IMR-90 (cell line): ENCODE measurements at regions not wholly inside any gene's neighbourhood (a gene's known extent, or its start where the extent isn't known, plus 50 kb on each side); places are given as distances from the start of the nearest gene placed in this dataset.

Experiments
- ATAC-seq: fragments of 200-7000 bp; cut with Tn5 transposase; 2 replicates; pipeline ENCODE4 v1.9.1; 2020; ENCODE audit warnings: low read depth, mild to moderate bottlenecking, moderate library complexity
- BruUV-seq: library from RNA; stranded (reverse); fragments of 400-500 nt; replicated peaks from 2 replicates; lab custom pipeline; 2021; lab: Mats Ljungman, UMichigan
- CTCF ChIA-PET: fragments of 300-600 bp; formaldehyde crosslinking; extraction: SDS; loops from one replicate; lab custom pipeline; 2021; ENCODE audit warnings: antibody characterized with exemption; lab: Yijun Ruan, JAX
- POLR2A ChIA-PET: fragments of 300-600 bp; sonication (Branson Sonifier 250); formaldehyde crosslinking; loops from one replicate; lab custom pipeline; 2022; ENCODE audit warnings: antibody characterized with exemption; ENCODE audit not compliant: unreplicated experiment; lab: Charles Lee
- DNase-seq: peaks from one replicate; pipeline ENCODE4 v3.0.0; 2013
- H2AFZ ChIP-seq: replicated peaks from 2 replicates; pipeline ENCODE3; 2013; ENCODE audit warnings: low read length, mild to moderate bottlenecking; ENCODE audit not compliant: poor library complexity
- H2AK5ac ChIP-seq: 2 replicates; pipeline ENCODE4 v1.6.1; 2013; ENCODE audit warnings: low read depth, low read length, inconsistent platforms
- H2AK9ac ChIP-seq: replicated peaks from 2 replicates; pipeline ENCODE3; 2013; ENCODE audit warnings: mild to moderate bottlenecking, low read depth, low read length, moderate library complexity; ENCODE audit not compliant: poor library complexity
- H2BK120ac ChIP-seq: 2 replicates; pipeline ENCODE4 v1.6.1; 2013; ENCODE audit warnings: low read depth, low read length, inconsistent platforms
- H2BK15ac ChIP-seq: 3 replicates; pipeline ENCODE4 v1.6.1; 2013; ENCODE audit warnings: low read depth, low read length, inconsistent platforms
- H2BK20ac ChIP-seq: 2 replicates; pipeline ENCODE4 v1.6.1; 2013; ENCODE audit warnings: low read depth, mild to moderate bottlenecking, inconsistent platforms, low read length, moderate library complexity
- H2BK5ac ChIP-seq: 2 replicates; pipeline ENCODE4 v1.6.1; 2013; ENCODE audit warnings: mild to moderate bottlenecking, low read depth, low read length, inconsistent platforms; ENCODE audit not compliant: poor library complexity, severe bottlenecking
- H3K14ac ChIP-seq: replicated peaks from 2 replicates; pipeline ENCODE4 v1.6.1; 2013; ENCODE audit warnings: low read depth, low read length, inconsistent platforms
- H3K18ac ChIP-seq: 2 replicates; pipeline ENCODE4 v1.6.1; 2013; ENCODE audit warnings: low read depth, low read length, control low read depth
- H3K23ac ChIP-seq: 2 replicates; pipeline ENCODE4 v1.6.1; 2013; ENCODE audit warnings: low read depth, low read length, inconsistent platforms
- H3K27ac ChIP-seq: 2 replicates; pipeline ENCODE4 v1.5.1; 2013; ENCODE audit warnings: mild to moderate bottlenecking, control low read depth, low read length; ENCODE audit not compliant: insufficient read depth
- H3K27me3 ChIP-seq: 2 replicates; pipeline ENCODE4 v1.6.1; 2013; ENCODE audit warnings: low read length; ENCODE audit not compliant: control insufficient read depth, insufficient read depth
- H3K36me3 ChIP-seq: 2 replicates; pipeline ENCODE4 v1.6.1; 2013; ENCODE audit warnings: low read length, mixed read lengths; ENCODE audit not compliant: control insufficient read depth, insufficient read depth
- H3K4ac ChIP-seq: 2 replicates; pipeline ENCODE4 v1.6.1; 2013; ENCODE audit warnings: low read depth, low read length, inconsistent platforms
- H3K4me1 ChIP-seq: 2 replicates; pipeline ENCODE4 v1.6.1; 2013; ENCODE audit warnings: low read length, mixed read lengths; ENCODE audit not compliant: control insufficient read depth, insufficient read depth
- H3K4me2 ChIP-seq: 2 replicates; pipeline ENCODE4 v1.6.1; 2013; ENCODE audit warnings: low read depth, mild to moderate bottlenecking, control low read depth, low read length, moderate library complexity
- H3K4me3 ChIP-seq: 2 replicates; pipeline ENCODE4 v1.5.1; 2013; ENCODE audit warnings: low read depth, mild to moderate bottlenecking, control low read depth, low read length, moderate library complexity; ENCODE audit not compliant: insufficient read depth
- H3K56ac ChIP-seq: 2 replicates; pipeline ENCODE4 v1.6.1; 2013; ENCODE audit warnings: low read length, inconsistent platforms; ENCODE audit not compliant: insufficient read depth; ENCODE audit errors: extremely low read depth
- H3K79me1 ChIP-seq, 2 experiments: 2 replicates each; pipeline ENCODE4 v1.6.1; 2013; ENCODE audit warnings: low read length in 2 of 2, inconsistent platforms in 1 of 2, low read depth in 1 of 2
- H3K9ac ChIP-seq: 2 replicates; pipeline ENCODE4 v1.6.1; 2013; ENCODE audit warnings: low read depth, low read length, control low read depth
- H3K9me1 ChIP-seq: 2 replicates; pipeline ENCODE4 v1.6.1; 2013; ENCODE audit warnings: low read length, inconsistent platforms; ENCODE audit not compliant: insufficient read depth
- H3K9me3 ChIP-seq: 2 replicates; pipeline ENCODE4 v1.6.1; 2013; ENCODE audit warnings: low read length; ENCODE audit not compliant: control insufficient read depth, insufficient read depth
- H4K20me1 ChIP-seq: 2 replicates; pipeline ENCODE4 v1.6.1; 2013; ENCODE audit warnings: low read length, inconsistent platforms; ENCODE audit not compliant: insufficient read depth
- H4K5ac ChIP-seq: 2 replicates; pipeline ENCODE4 v1.6.1; 2013; ENCODE audit warnings: mild to moderate bottlenecking, low read depth, low read length, control low read depth
- H4K8ac ChIP-seq, 2 experiments: 2 replicates each; pipeline ENCODE4 v1.6.1; 2013; ENCODE audit warnings: low read depth in 2 of 2, low read length in 2 of 2, control low read depth in 1 of 2, inconsistent platforms in 1 of 2
- H4K91ac ChIP-seq: 2 replicates; pipeline ENCODE4 v1.6.1; 2013; ENCODE audit warnings: low read depth, low read length, inconsistent platforms; ENCODE audit not compliant: insufficient read depth
- BHLHE40 ChIP-seq: fragments of 150-350 bp; IDR thresholded peaks from 2 replicates; pipeline ENCODE4 v1.6.1; 2016; ENCODE audit warnings: mild to moderate bottlenecking, low read depth, low read length
- CEBPB ChIP-seq: IDR thresholded peaks from 2 replicates; pipeline ENCODE4 v1.6.1; 2012; ENCODE audit warnings: low read depth, low read length, improper control_type of control experiment
- CHD1 ChIP-seq: IDR thresholded peaks from 2 replicates; pipeline ENCODE4 v1.6.1; 2012; ENCODE audit warnings: low read depth, low read length, improper control_type of control experiment
- FOS ChIP-seq: fragments of 150-350 bp; IDR thresholded peaks from 2 replicates; pipeline ENCODE4 v1.6.1; 2016; ENCODE audit warnings: low read depth, low read length
- MAFK ChIP-seq: IDR thresholded peaks from 2 replicates; pipeline ENCODE4 v1.6.1; 2012; ENCODE audit warnings: low read depth, low read length, improper control_type of control experiment
- MAZ ChIP-seq: IDR thresholded peaks from 2 replicates; pipeline ENCODE4 v1.6.1; 2012; ENCODE audit warnings: low read depth, mild to moderate bottlenecking, low read length, improper control_type of control experiment, moderate library complexity, borderline replicate concordance
- NFE2L2 ChIP-seq: fragments of 150-350 bp; IDR thresholded peaks from 2 replicates; pipeline ENCODE4 v1.6.1; 2016; ENCODE audit warnings: low read depth, mild to moderate bottlenecking, low read length
- POLR2A ChIP-seq: IDR thresholded peaks from 2 replicates; pipeline ENCODE4 v1.6.1; 2012; ENCODE audit warnings: mild to moderate bottlenecking, low read depth, low read length
- RAD21 ChIP-seq: IDR thresholded peaks from 2 replicates; pipeline ENCODE4 v1.6.1; 2012; ENCODE audit warnings: low read length, improper control_type of control experiment
- RCOR1 ChIP-seq: IDR thresholded peaks from 2 replicates; pipeline ENCODE4 v1.6.1; 2012; ENCODE audit warnings: mild to moderate bottlenecking, low read length, improper control_type of control experiment; ENCODE audit not compliant: insufficient replicate concordance
- RFX5 ChIP-seq: IDR thresholded peaks from 2 replicates; pipeline ENCODE4 v1.8.0; 2012; ENCODE audit warnings: low read depth, mild to moderate bottlenecking, low read length, moderate library complexity
- SMC3 ChIP-seq: fragments of 150-350 bp; IDR thresholded peaks from 2 replicates; pipeline ENCODE4 v1.6.1; 2016; ENCODE audit warnings: low read depth, mild to moderate bottlenecking, antibody characterized with exemption, low read length, moderate library complexity
- WGBS, 2 experiments: methylation state at CpG; one replicate each; pipeline versions ENCODE4 v1.1.5 to v1.1.7; 2013; ENCODE audit warnings: missing lambda C conversion rate in 2 of 2; ENCODE audit not compliant: insufficient read length in 1 of 2; ENCODE audit errors: extremely low coverage in 2 of 2; 5-methylcytosine and 5-hydroxymethylcytosine counted together
- dilution Hi-C: fragments of 300-500 bp; cut with HindIII; formaldehyde crosslinking; loops from one replicate; pipeline ENCODE4 v1.14.3; 2018; ENCODE audit warnings: low sequenced_read_pairs; ENCODE audit not compliant: unreplicated experiment
- in situ Hi-C: fragments of 300-500 bp; cut with MboI; formaldehyde crosslinking; loops from 3 replicates; pipeline ENCODE4 v1.14.3; 2019; ENCODE audit warnings: low sequenced_read_pairs, inconsistent platforms, mixed read lengths
- intact Hi-C: fragments of 100-400 bp; cut with micrococcal nuclease; formaldehyde crosslinking; loops from 2 replicates; pipeline ENCODE4 v1.10.0; 2022
- TF ChIP-seq, protein P1 (sequence below): fragments of 150-350 bp; IDR thresholded peaks from 2 replicates; pipeline ENCODE4 v1.6.1; 2017; ENCODE audit warnings: mild to moderate bottlenecking, antibody characterized with exemption, low read length, low read depth
- TF ChIP-seq, protein P2 (sequence below): fragments of 150-350 bp; IDR thresholded peaks from 2 replicates; pipeline ENCODE4 v1.6.1; 2016; ENCODE audit warnings: low read depth, mild to moderate bottlenecking, low read length, moderate library complexity, borderline replicate concordance

DNA sequence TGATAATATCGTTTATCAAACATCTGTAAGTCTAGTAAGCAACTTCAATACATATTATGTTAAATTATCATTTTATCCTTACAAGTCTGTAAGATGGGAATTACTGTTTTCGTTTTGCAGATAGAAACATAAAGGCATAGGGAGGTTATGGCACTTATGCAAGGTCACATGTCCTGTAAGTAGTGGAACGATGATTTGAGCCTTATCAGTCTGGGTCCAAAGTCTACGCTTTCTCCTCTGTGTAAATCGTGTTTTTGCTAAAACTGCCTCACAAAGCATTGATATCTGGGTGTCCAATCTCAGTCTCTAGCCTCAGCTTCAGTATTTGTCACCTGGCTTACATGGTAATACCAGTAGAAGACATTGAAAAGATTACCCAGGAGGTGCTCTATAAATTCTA, 174.9 kb upstream of the RASSF8 start:
- H2BK5ac ChIP-seq = no peak overlapping the region
- CTCF ChIA-PET = no interaction called here
- no peak for ATAC-seq
- H3K36me3 ChIP-seq = no peaks in the 10 kb centered on the region
- TF ChIP-seq SMC3 = no peak
- no peak for TF ChIP-seq MAZ
- TF ChIP-seq MAFK = no peak
- TF ChIP-seq BHLHE40 = no peak
- TF ChIP-seq RFX5 = no peak
- no peak for TF ChIP-seq CHD1
- no peak for TF ChIP-seq RAD21
- TF ChIP-seq CEBPB = no peak
- no peak for TF ChIP-seq RCOR1
- no peak for TF ChIP-seq NFE2L2
- TF ChIP-seq, protein P1, sequence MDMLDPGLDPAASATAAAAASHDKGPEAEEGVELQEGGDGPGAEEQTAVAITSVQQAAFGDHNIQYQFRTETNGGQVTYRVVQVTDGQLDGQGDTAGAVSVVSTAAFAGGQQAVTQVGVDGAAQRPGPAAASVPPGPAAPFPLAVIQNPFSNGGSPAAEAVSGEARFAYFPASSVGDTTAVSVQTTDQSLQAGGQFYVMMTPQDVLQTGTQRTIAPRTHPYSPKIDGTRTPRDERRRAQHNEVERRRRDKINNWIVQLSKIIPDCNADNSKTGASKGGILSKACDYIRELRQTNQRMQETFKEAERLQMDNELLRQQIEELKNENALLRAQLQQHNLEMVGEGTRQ = no peak
- TF ChIP-seq, protein P2, sequence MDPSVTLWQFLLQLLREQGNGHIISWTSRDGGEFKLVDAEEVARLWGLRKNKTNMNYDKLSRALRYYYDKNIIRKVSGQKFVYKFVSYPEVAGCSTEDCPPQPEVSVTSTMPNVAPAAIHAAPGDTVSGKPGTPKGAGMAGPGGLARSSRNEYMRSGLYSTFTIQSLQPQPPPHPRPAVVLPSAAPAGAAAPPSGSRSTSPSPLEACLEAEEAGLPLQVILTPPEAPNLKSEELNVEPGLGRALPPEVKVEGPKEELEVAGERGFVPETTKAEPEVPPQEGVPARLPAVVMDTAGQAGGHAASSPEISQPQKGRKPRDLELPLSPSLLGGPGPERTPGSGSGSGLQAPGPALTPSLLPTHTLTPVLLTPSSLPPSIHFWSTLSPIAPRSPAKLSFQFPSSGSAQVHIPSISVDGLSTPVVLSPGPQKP = no peak
- TF ChIP-seq POLR2A = no peak
- TF ChIP-seq FOS = no peak
- H2BK15ac ChIP-seq = no peak overlapping the region
- no peak overlapping the region for H4K5ac ChIP-seq
- H3K56ac ChIP-seq = no peak overlapping the region
- no peak overlapping the region for H4K8ac ChIP-seq
- H4K91ac ChIP-seq = no peak overlapping the region
- no peak overlapping the region for H3K18ac ChIP-seq
- no peaks in the 10 kb centered on the region for H3K79me1 ChIP-seq
- no peak overlapping the region for H3K4me2 ChIP-seq
- in situ Hi-C loops = no loop called here
- no peak for DNase-seq
- no peaks in the 10 kb centered on the region for H3K27me3 ChIP-seq
- H2AFZ ChIP-seq = no peak overlapping the region
- POLR2A ChIA-PET = no interaction called here
- no TSS peak for BruUV-seq
- no peaks in the 10 kb centered on the region for H3K4me1 ChIP-seq
- H2AK5ac ChIP-seq = no peak overlapping the region
- no peak overlapping the region for H2BK120ac ChIP-seq
- no peak overlapping the region for H3K4me3 ChIP-seq
- no peaks in the 10 kb centered on the region for H4K20me1 ChIP-seq
- no peak overlapping the region for H3K4ac ChIP-seq
- peaks cover 3% of the 10 kb centered on the region; the same call in 1 of the 2 replicates for H3K9me1 ChIP-seq
- H2AK9ac ChIP-seq = no peak overlapping the region
- intact Hi-C loops = no loop called here
- H3K27ac ChIP-seq = no peak overlapping the region
- dilution Hi-C loops = no loop called here
- no CpG with 5 or more reads among the region's 5 CpGs for WGBS, 2 experiments
- no peaks in the 10 kb centered on the region for H3K9me3 ChIP-seq
- peak overlapping the region; percentile 59; the same call in 1 of the 2 replicates for H3K23ac ChIP-seq
- no peak overlapping the region for H3K14ac ChIP-seq
- no peak overlapping the region for H3K9ac ChIP-seq
- no peak overlapping the region for H2BK20ac ChIP-seq
